GM18867 (cell line): ENCODE measurements at regions not wholly inside any gene's neighbourhood (a gene's known extent, or its start where the extent isn't known, plus 50 kb on each side); places are given as distances from the start of the nearest gene placed in this dataset.
"Not testable (repeated sequence)": the region's sequence is repeated elsewhere in the genome, so short reads cannot be mapped to it uniquely, and the experiment has no call there.

ENCODE experiments used
- ATAC-seq: cut with Tn5 transposase; IDR thresholded peaks from one replicate; pipeline ENCODE4 v1.9.1; 2021; ENCODE audit warnings: mild to moderate bottlenecking, moderate library complexity; ENCODE audit not compliant: unreplicated experiment

- ATAC-seq, result no peak
These were observed 230.9 kb upstream of the FAT1 start for GRCh38 chr4:186954509-186954908.

GRCh38 chr4:186954956-186955355 lies 231.3 kb upstream of the FAT1 start:
- no peak for ATAC-seq

- no peak for ATAC-seq
These were observed 234.4 kb upstream of the FAT1 start for GRCh38 chr4:186957952-186958555.

- ATAC-seq, result no peak
These were observed 235.2 kb upstream of the FAT1 start for GRCh38 chr4:186958726-186959350.

GRCh38 chr4:186979961-186980745 lies 256.5 kb upstream of the FAT1 start:
- peak; percentile 61 for ATAC-seq

GRCh38 chr4:186981161-186981560 lies 257.5 kb upstream of the FAT1 start:
- ATAC-seq, result no peak

GRCh38 chr4:186982160-186982559 lies 258.5 kb upstream of the FAT1 start:
- ATAC-seq, result no peak

GRCh38 chr4:186984105-186984644 lies 260.5 kb upstream of the FAT1 start:
- ATAC-seq, result no peak

GRCh38 chr4:186999686-187000085 lies 276.0 kb upstream of the FAT1 start:
- peak; percentile 87 for ATAC-seq

GRCh38 chr4:187000281-187000680 lies 276.6 kb upstream of the FAT1 start:
- no peak for ATAC-seq

GRCh38 chr4:187002133-187002532 lies 278.5 kb upstream of the FAT1 start:
- ATAC-seq, result not testable (repeated sequence)

- no peak for ATAC-seq
These were observed 281.0 kb upstream of the FAT1 start for GRCh38 chr4:187004628-187005027.

GRCh38 chr4:187006189-187006618 lies 282.5 kb upstream of the FAT1 start:
- no peak for ATAC-seq

GRCh38 chr4:187010052-187010451 lies 286.4 kb upstream of the FAT1 start:
- ATAC-seq, result no peak

- no peak for ATAC-seq
These were observed 292.4 kb upstream of the FAT1 start for GRCh38 chr4:187016101-187016500.

- ATAC-seq, result no peak
These were observed 293.5 kb upstream of the FAT1 start for GRCh38 chr4:187017147-187017546.

GRCh38 chr4:187019896-187020295 lies 296.2 kb upstream of the FAT1 start:
- no peak for ATAC-seq

GRCh38 chr4:187020676-187021075 lies 297.0 kb upstream of the FAT1 start:
- no peak for ATAC-seq

GRCh38 chr4:187021436-187022205 lies 298.0 kb upstream of the FAT1 start:
- no peak for ATAC-seq

- no peak for ATAC-seq
These were observed 303.6 kb upstream of the FAT1 start for GRCh38 chr4:187027272-187027671.

GRCh38 chr4:187042251-187042650 lies 318.6 kb upstream of the FAT1 start:
- ATAC-seq, result no peak
